Panc1 (cell line): ENCODE measurements at regions not wholly inside any gene's neighbourhood (a gene's known extent, or its start where the extent isn't known, plus 50 kb on each side); places are given as distances from the start of the nearest gene placed in this dataset.

Experiments
- ATAC-seq: fragments of 200-7000 bp; cut with Tn5 transposase; 2 replicates; pipeline ENCODE4 v1.9.1; 2020; ENCODE audit warnings: mild to moderate bottlenecking, moderate library complexity
- BruUV-seq: library from RNA; stranded (reverse); fragments of 400-500 nt; replicated peaks from 2 replicates; lab custom pipeline; 2021; lab: Mats Ljungman, UMichigan
- CTCF ChIA-PET: fragments of 300-600 bp; sonication (Branson Sonifier 250); formaldehyde crosslinking; loops from one replicate; lab custom pipeline; 2022; ENCODE audit warnings: antibody characterized with exemption; lab: Charles Lee
- POLR2A ChIA-PET: fragments of 300-600 bp; sonication (Branson Sonifier 250); formaldehyde crosslinking; loops from one replicate; lab custom pipeline; 2022; ENCODE audit warnings: antibody characterized with exemption; lab: Charles Lee
- DNase-seq: peaks from one replicate; pipeline ENCODE4 v3.0.0-alpha.2; 2010; ENCODE audit warnings: low read depth, low spot score
- H3K27ac ChIP-seq: 2 replicates; pipeline ENCODE4 v1.5.1; 2011; ENCODE audit warnings: mild to moderate bottlenecking, low read length, inconsistent platforms
- H3K27me3 ChIP-seq: fragments of 200-500 bp; sonication (Bioruptor generic); 2 replicates; pipeline ENCODE4 v1.6.0; 2014; ENCODE audit warnings: low read length, inconsistent platforms; ENCODE audit not compliant: control insufficient read depth, insufficient read depth
- H3K36me3 ChIP-seq: fragments of 200-500 bp; sonication (Bioruptor generic); 2 replicates; pipeline ENCODE4 v1.5.1; 2014; ENCODE audit warnings: inconsistent platforms, mild to moderate bottlenecking, low read length, moderate library complexity; ENCODE audit not compliant: control insufficient read depth, insufficient read depth
- H3K4me1 ChIP-seq: 2 replicates; pipeline ENCODE4 v1.5.1; 2011; ENCODE audit warnings: inconsistent platforms, mild to moderate bottlenecking, low read length, moderate library complexity; ENCODE audit not compliant: control insufficient read depth, insufficient read depth
- H3K4me3 ChIP-seq, 2 experiments: 2 replicates each; pipeline ENCODE4 v1.5.1; 2011 to 2012; ENCODE audit warnings: low read depth in 2 of 2, low read length in 2 of 2, mild to moderate bottlenecking in 2 of 2, inconsistent platforms in 1 of 2, moderate library complexity in 1 of 2
- H3K9me3 ChIP-seq: fragments of 200-500 bp; sonication (Bioruptor generic); 2 replicates; pipeline ENCODE4 v1.5.1; 2014; ENCODE audit warnings: low read depth, mild to moderate bottlenecking, inconsistent platforms, low read length, moderate library complexity; ENCODE audit not compliant: control insufficient read depth, insufficient read depth
- POLR2AphosphoS5 ChIP-seq: IDR thresholded peaks from 2 replicates; pipeline ENCODE4 v1.6.1; 2012; ENCODE audit warnings: mild to moderate bottlenecking, low read depth, low read length, moderate library complexity
- REST ChIP-seq, 2 experiments: IDR thresholded peaks; 2 replicates each; pipeline ENCODE4 v1.6.1; 2011 to 2012; ENCODE audit warnings: low read depth in 2 of 2, control low read depth in 1 of 2, low read length in 1 of 2, mild to moderate bottlenecking in 1 of 2, moderate library complexity in 1 of 2; ENCODE audit not compliant: insufficient read depth in 1 of 2
- SIN3A ChIP-seq: IDR thresholded peaks from 2 replicates; pipeline ENCODE4 v1.6.1; 2012; ENCODE audit warnings: low read depth, mild to moderate bottlenecking, low read length, moderate library complexity, borderline replicate concordance; ENCODE audit not compliant: insufficient read depth
- TCF7L2 ChIP-seq: IDR thresholded peaks from 2 replicates; pipeline ENCODE4 v1.6.1; 2011; ENCODE audit warnings: mild to moderate bottlenecking, low read depth, low read length, inconsistent platforms
- in situ Hi-C: cut with HindIII; loops from 2 replicates; pipeline ENCODE4 v1.10.0; 2016; ENCODE audit warnings: low sequenced_read_pairs, low pct_unique_long_range_greater_than_20kb
- intact Hi-C: fragments of 100-400 bp; cut with micrococcal nuclease; formaldehyde crosslinking; loops from one replicate; pipeline ENCODE4 v1.10.0; 2022; ENCODE audit not compliant: unreplicated experiment
- TF ChIP-seq, protein P1 (sequence below): fragments of 450-650 bp; IDR thresholded peaks from 2 replicates; pipeline ENCODE4 v1.5.1; 2017; ENCODE audit warnings: mild to moderate bottlenecking

DNA sequence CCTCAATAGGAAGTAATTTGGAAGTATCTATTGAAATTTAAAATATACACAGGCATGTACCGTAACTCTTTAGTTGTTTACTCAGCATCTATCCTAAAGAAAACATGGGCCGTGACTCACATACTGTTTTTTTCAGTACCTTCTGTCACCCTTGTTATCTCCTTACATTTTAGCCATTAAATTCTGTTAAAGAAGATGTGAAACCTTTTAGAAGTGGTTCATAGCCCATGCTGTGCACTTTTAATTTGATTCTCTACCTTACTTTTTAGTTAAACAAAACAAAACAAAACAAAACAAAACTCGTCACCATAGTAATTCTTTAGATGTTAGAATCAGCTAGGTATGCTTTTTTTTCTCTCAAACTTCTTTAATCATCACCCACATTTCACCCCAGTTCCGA, 494.4 kb upstream of the RGS6 start:
- H3K27me3 ChIP-seq, result no peaks in the 10 kb centered on the region
- no peaks in the 10 kb centered on the region for H3K9me3 ChIP-seq
- no peak overlapping the region for H3K4me3 ChIP-seq
- in situ Hi-C loops, result no loop called here
- DNase-seq, result peak; percentile 8
- no peak for ATAC-seq
- intact Hi-C loops, result no loop called here
- POLR2A ChIA-PET, result no interaction called here
- no peaks in the 10 kb centered on the region for H3K4me1 ChIP-seq
- BruUV-seq, result no TSS peak
- CTCF ChIA-PET, result no interaction called here
- no peak for TF ChIP-seq POLR2AphosphoS5
- no peak for TF ChIP-seq TCF7L2
- TF ChIP-seq, protein P1, sequence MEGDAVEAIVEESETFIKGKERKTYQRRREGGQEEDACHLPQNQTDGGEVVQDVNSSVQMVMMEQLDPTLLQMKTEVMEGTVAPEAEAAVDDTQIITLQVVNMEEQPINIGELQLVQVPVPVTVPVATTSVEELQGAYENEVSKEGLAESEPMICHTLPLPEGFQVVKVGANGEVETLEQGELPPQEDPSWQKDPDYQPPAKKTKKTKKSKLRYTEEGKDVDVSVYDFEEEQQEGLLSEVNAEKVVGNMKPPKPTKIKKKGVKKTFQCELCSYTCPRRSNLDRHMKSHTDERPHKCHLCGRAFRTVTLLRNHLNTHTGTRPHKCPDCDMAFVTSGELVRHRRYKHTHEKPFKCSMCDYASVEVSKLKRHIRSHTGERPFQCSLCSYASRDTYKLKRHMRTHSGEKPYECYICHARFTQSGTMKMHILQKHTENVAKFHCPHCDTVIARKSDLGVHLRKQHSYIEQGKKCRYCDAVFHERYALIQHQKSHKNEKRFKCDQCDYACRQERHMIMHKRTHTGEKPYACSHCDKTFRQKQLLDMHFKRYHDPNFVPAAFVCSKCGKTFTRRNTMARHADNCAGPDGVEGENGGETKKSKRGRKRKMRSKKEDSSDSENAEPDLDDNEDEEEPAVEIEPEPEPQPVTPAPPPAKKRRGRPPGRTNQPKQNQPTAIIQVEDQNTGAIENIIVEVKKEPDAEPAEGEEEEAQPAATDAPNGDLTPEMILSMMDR, result no peak
- no peak for TF ChIP-seq REST (IDR thresholded peaks at IDR 0.05; ENCODE audit: insufficient read depth in 1 of 2, low read depth in 2 of 2, low read length in 1 of 2)
- TF ChIP-seq SIN3A, result no peak
- no peaks in the 10 kb centered on the region for H3K36me3 ChIP-seq
- no peak overlapping the region for H3K27ac ChIP-seq

DNA sequence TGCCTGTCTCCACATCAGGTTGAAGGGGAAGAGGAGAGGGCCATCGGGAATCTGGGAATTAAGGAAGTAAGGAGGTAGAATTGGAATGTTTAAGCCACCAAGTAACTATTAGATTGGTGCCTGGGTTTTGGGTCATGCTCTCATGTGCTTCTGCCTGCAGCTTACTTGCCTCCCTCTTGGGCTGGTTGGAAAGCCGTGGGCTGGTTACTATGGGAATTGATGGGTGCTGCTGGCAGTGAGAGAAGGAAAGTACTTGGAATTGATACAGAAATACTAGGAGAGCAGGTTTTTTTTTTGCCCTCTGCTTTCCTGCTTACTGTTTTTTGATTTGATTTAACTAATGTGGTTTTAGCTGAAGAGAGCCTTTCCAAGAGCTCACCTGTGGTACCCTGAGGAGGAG, 493.5 kb upstream of the RGS6 start:
- H3K27me3 ChIP-seq, result no peaks in the 10 kb centered on the region
- no peak overlapping the region for H3K4me3 ChIP-seq
- POLR2A ChIA-PET, result no interaction called here
- in situ Hi-C loops, result no loop called here
- no TSS peak for BruUV-seq
- intact Hi-C loops, result no loop called here
- H3K36me3 ChIP-seq, result no peaks in the 10 kb centered on the region
- TF ChIP-seq, protein P1, result no peak
- no peaks in the 10 kb centered on the region; the same call in 1 of the 2 replicates for H3K4me1 ChIP-seq
- ATAC-seq (no peak), DNase-seq (no peak)
- H3K27ac ChIP-seq, result no peak overlapping the region
- CTCF ChIA-PET, result no interaction called here
- no peaks in the 10 kb centered on the region for H3K9me3 ChIP-seq

- ATAC-seq (no peak), DNase-seq (no peak)
- in situ Hi-C loops, result no loop called here
- intact Hi-C loops, result no loop called here
- H3K36me3 ChIP-seq, result no peaks in the 10 kb centered on the region
- H3K9me3 ChIP-seq, result no peaks in the 10 kb centered on the region
- H3K27me3 ChIP-seq, result no peaks in the 10 kb centered on the region
- no peaks in the 10 kb centered on the region; the same call in 1 of the 2 replicates for H3K4me1 ChIP-seq
- CTCF ChIA-PET, result interaction anchor here (0.6 kb wide), 1 partner anchor 71 kb away, joined by 11 read pairs; no protein-coding TSS in a partner anchor
- POLR2A ChIA-PET, result no interaction called here
- TF ChIP-seq REST (IDR thresholded peaks at IDR 0.05; ENCODE audit: insufficient read depth in 1 of 2, low read depth in 2 of 2, low read length in 1 of 2) (no peak), POLR2AphosphoS5 (no peak), TCF7L2 (no peak), SIN3A (no peak)
- TF ChIP-seq, protein P1, result no peak
- H3K4me3 ChIP-seq, result no peak overlapping the region
- H3K27ac ChIP-seq, result no peak overlapping the region
- no TSS peak for BruUV-seq
Measured at GRCh38 chr14:71441126-71441525, 491.1 kb upstream of the RGS6 start.
